ENCODE measurements at regions not wholly inside any gene's neighbourhood (a gene's known extent, or its start where the extent isn't known, plus 50 kb on each side); places are given as distances from the start of the nearest gene placed in this dataset.
A peak's percentile ranks its signal among the peaks of the same experiment; 100 is the strongest.

DNA sequence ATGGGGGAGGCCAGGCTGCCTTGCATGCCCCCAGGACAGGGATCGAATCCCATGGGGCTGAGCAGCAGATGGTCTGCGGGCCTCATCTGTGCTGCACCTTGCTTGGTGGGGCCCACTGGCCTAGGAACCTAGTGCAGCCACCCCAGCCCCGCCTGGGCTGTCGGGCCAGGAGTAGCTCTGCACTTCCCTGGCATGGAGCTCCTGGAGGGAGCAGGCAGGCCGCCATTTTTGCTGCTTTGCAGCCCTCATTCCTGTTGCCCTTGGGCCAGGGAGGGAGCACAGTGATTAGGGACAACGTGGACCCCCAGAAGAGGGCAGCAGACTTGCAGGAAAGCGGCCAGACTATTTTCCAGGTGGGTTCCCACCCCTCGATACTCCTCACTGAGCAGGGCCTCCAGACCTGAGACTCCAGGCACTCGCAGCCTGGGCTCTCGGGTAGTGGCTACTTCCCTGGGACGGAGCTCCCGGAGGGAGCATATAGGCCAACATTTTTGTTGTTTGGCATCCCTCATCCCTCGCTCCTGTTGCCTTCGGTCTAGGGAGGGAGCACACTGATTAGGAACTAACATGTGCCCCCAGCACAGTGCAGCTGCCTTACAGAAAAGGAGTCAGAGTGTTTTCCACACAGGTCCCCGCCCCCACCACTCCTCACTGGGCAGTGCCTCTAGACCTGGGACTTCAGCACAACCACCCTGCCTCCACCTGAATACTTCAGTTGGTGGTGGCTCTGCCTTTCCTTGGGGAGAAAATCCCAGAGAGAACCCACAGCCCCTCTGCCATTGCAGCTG is 99.5 kb downstream of the MAIP1 start:
- no peak overlapping the region for H3K4me3 Mint-ChIP-seq

DNA sequence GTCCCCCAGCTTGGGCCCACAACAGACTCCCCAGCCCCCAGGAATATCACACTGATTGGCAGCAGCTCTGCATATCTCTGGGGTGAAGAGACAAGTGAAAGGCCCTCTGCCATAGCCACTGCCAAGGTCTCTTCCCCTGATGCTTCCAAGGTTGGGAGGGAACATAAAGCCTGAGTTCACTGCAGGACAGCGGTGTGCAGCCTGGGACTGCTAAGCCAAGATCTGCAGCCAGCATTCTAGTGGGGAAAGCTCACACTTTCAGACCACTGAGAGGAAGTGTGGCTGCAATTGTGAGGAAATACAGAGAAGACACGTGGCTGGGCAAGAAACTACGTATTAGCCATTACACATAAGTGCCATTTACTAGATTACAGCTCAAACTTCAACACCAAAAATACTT is 100.7 kb downstream of the MAIP1 start:
- Mint-ChIP-seq H3K27me3 (ENCODE audit: low read depth) (no peaks in the 10 kb centered on the region), H3K9me3 (peaks cover 39% of the 10 kb centered on the region), H3K4me3 (no peak overlapping the region), H3K27ac (no peak overlapping the region), H3K4me1 (peaks cover 9% of the 10 kb centered on the region), H3K36me3 (ENCODE audit: low read depth) (peaks cover 3% of the 10 kb centered on the region)
- TF ChIP-seq, protein P1, sequence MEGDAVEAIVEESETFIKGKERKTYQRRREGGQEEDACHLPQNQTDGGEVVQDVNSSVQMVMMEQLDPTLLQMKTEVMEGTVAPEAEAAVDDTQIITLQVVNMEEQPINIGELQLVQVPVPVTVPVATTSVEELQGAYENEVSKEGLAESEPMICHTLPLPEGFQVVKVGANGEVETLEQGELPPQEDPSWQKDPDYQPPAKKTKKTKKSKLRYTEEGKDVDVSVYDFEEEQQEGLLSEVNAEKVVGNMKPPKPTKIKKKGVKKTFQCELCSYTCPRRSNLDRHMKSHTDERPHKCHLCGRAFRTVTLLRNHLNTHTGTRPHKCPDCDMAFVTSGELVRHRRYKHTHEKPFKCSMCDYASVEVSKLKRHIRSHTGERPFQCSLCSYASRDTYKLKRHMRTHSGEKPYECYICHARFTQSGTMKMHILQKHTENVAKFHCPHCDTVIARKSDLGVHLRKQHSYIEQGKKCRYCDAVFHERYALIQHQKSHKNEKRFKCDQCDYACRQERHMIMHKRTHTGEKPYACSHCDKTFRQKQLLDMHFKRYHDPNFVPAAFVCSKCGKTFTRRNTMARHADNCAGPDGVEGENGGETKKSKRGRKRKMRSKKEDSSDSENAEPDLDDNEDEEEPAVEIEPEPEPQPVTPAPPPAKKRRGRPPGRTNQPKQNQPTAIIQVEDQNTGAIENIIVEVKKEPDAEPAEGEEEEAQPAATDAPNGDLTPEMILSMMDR (IDR thresholded peaks at IDR 0.05; ENCODE audit: unreplicated experiment in 3 of 3) = no peak

More for the DNA sequence above, 99.5 kb downstream of the MAIP1 start:
- Mint-ChIP-seq H3K27ac (no peak overlapping the region), H3K9me3 (peaks cover 38% of the 10 kb centered on the region), H3K36me3 (ENCODE audit: low read depth) (peaks cover 3% of the 10 kb centered on the region), H3K4me1 (peaks cover 19% of the 10 kb centered on the region), H3K27me3 (ENCODE audit: low read depth) (no peaks in the 10 kb centered on the region)
- TF ChIP-seq, protein P1 (IDR thresholded peaks at IDR 0.05; ENCODE audit: unreplicated experiment in 3 of 3) = no peak

DNA sequence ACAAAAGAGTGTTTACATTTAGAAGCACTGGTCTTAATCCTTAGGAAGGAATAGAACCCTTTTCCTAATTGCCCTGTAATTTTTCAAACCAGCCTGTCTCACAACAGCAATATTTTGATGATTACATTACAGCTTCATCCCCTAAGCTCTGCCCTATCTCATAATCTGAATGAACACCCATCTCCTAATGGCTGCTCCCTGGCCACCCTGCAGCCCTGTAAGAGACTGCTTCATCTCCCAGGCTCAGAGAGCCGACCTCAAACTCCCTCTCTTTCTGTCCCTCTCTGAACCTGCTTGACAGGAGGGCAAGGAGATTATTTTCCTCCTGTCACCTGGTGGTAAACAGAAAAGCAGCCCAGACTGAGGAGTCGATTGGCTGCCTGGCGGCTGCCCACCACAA is 107.8 kb downstream of the MAIP1 start:
- Mint-ChIP-seq H3K4me3 (no peak overlapping the region), H3K4me1 (peaks cover 36% of the 10 kb centered on the region), H3K27ac (peak overlapping the region in 1 of 3 experiments; percentile 4), H3K9me3 (peaks cover 17% of the 10 kb centered on the region), H3K36me3 (ENCODE audit: low read depth) (no peaks in the 10 kb centered on the region), H3K27me3 (ENCODE audit: low read depth) (peaks cover 6% of the 10 kb centered on the region)
- TF ChIP-seq, protein P1 (IDR thresholded peaks at IDR 0.05; ENCODE audit: unreplicated experiment in 3 of 3) = no peak

DNA sequence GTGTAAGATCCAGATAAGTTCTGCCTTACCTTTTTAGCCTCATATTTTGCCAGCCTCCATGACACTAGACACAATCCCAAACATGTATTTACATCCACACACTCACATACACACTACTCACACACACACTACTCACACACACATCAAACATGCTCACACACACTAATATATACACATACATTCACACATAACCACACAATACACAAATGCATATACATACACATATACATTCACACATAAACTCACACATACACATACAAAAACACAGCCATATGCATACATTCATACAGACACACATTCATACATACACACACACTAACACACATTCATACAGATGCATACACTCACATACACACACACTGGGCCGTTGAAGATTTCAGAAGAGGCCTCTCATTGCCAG is 109.5 kb downstream of the MAIP1 start:
- Mint-ChIP-seq H3K9me3 (peaks cover 4% of the 10 kb centered on the region), H3K4me1 (peaks cover 36% of the 10 kb centered on the region), H3K36me3 (ENCODE audit: low read depth) (no peaks in the 10 kb centered on the region), H3K27ac (peak overlapping the region; percentile 56 to 81 (median 78)), H3K4me3 (peak overlapping the region; percentile 6 to 84 (median 76)), H3K27me3 (ENCODE audit: low read depth) (peaks cover 6% of the 10 kb centered on the region)
- TF ChIP-seq, protein P1 (IDR thresholded peaks at IDR 0.05; ENCODE audit: unreplicated experiment in 3 of 3) = no peak

DNA sequence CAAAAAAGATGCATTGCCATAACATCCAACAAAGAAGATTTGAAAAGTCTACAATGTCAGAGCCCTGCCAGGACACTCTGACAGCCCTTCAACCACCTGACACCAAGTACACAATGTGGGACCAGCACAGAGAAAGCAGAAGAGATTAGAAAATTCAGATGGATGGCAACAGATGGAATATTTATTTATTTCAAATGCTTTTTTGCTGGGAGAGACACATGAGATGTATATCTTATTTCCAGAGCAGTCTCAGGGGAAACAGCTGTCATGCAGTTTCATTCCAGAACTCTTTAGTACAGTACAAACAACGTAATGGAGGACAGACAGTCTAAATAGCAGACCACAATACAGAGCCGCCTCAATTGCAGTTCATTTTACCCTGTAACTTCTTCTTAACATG is 110.1 kb downstream of the MAIP1 start:
- Mint-ChIP-seq H3K4me1 (peaks cover 36% of the 10 kb centered on the region), H3K27ac (peak overlapping the region; percentile 56 to 81 (median 78)), H3K36me3 (ENCODE audit: low read depth) (no peaks in the 10 kb centered on the region), H3K4me3 (peak overlapping the region; percentile 6 to 84 (median 76)), H3K27me3 (ENCODE audit: low read depth) (peaks cover 6% of the 10 kb centered on the region), H3K9me3 (peaks cover 6% of the 10 kb centered on the region)
- TF ChIP-seq, protein P1 (IDR thresholded peaks at IDR 0.05; ENCODE audit: unreplicated experiment in 3 of 3) = no peak

DNA sequence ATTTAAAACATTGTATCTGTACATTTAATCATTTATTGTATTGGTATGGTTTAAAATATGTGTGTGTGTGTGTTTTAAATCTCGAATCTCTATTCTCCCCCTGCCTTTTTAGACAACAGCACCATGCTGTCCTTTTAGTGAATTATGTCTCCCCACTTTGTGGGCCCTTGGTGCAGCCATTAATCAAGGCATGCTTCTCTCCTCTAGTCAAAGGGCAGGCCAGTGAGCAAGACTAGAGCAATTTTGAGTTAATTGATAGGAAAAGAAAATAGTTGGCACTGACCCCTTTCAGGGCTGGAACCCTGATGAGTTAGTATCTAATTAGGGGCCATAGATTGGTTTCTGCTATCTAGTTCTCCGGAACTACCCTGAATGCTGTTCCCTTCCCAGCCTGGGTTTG is 111.0 kb downstream of the MAIP1 start:
- no peaks in the 10 kb centered on the region for H3K36me3 Mint-ChIP-seq (ENCODE audit: low read depth)
- peak overlapping the region; percentile 53 to 81 (median 78) for H3K27ac Mint-ChIP-seq
- peaks cover 10% of the 10 kb centered on the region for H3K9me3 Mint-ChIP-seq
- H3K4me1 Mint-ChIP-seq = peaks cover 36% of the 10 kb centered on the region
- peaks cover 6% of the 10 kb centered on the region for H3K27me3 Mint-ChIP-seq (ENCODE audit: low read depth)
- H3K4me3 Mint-ChIP-seq = no peak overlapping the region
- TF ChIP-seq, protein P1 (IDR thresholded peaks at IDR 0.05; ENCODE audit: unreplicated experiment in 3 of 3) = no peak

Measured in nephron (organoid).